ENCODE measurements at regions not wholly inside any gene's neighbourhood (a gene's known extent, or its start where the extent isn't known, plus 50 kb on each side); places are given as distances from the start of the nearest gene placed in this dataset.
A peak's percentile ranks its signal among the peaks of the same experiment; 100 is the strongest.

DNA sequence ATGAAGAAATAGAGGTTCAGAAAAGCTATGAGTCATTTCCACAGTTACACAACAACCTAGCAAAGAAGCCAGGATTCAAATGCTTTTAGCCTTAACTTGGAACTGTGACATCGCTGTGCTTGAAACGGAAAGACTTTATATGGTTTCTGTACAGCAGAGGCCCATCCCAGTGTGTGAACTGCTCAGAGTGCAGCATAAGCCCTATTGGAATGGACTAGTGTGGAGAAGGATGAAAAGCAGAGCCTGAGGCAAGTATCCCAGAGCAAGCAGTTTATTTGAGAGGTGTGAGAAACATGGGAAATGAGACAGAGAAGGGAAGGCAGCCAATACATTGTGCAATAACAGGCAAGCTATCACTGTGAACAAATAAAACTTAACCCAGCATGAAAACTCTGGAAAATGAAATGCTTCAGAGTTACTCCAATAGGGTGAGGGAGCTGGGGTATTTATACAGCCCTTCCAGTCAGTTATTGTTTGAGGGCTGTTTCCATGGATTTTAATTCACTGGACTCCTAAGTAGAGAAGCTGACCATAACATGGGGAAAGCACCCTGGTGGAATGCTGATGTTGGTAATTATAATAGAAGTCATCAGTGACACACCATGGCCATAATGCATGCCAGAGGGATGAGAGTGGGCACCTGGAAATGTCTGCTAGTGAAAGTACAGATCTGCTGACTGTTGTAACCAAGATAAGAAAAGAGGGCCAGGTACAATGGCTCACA is 254.0 kb upstream of the POU3F3 start:
- H3K36me3 ChIP-seq, result no peaks in the 10 kb centered on the region
- DNase-seq (no peak), ATAC-seq (peak; percentile 23)
- no peaks in the 10 kb centered on the region for H3K27me3 ChIP-seq
- intact Hi-C loops (cut with DNase I), result no loop called here
- H3K9me3 ChIP-seq, result peaks cover 0 to 18% of the 10 kb centered on the region in 2 donors
- TF ChIP-seq, protein P1, sequence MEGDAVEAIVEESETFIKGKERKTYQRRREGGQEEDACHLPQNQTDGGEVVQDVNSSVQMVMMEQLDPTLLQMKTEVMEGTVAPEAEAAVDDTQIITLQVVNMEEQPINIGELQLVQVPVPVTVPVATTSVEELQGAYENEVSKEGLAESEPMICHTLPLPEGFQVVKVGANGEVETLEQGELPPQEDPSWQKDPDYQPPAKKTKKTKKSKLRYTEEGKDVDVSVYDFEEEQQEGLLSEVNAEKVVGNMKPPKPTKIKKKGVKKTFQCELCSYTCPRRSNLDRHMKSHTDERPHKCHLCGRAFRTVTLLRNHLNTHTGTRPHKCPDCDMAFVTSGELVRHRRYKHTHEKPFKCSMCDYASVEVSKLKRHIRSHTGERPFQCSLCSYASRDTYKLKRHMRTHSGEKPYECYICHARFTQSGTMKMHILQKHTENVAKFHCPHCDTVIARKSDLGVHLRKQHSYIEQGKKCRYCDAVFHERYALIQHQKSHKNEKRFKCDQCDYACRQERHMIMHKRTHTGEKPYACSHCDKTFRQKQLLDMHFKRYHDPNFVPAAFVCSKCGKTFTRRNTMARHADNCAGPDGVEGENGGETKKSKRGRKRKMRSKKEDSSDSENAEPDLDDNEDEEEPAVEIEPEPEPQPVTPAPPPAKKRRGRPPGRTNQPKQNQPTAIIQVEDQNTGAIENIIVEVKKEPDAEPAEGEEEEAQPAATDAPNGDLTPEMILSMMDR (IDR thresholded peaks at IDR 0.05), result no peak
- H3K4me3 ChIP-seq, result no peak overlapping the region
- H3K4me1 ChIP-seq, result no peaks in the 10 kb centered on the region
- no peak overlapping the region for H3K27ac ChIP-seq

GRCh38 chr2:104606056-104606455 is 247.9 kb upstream of the POU3F3 start:
- H3K27ac ChIP-seq, result no peak overlapping the region
- H3K4me1 ChIP-seq, result no peaks in the 10 kb centered on the region
- intact Hi-C loops (cut with DNase I), result no loop called here
- H3K9me3 ChIP-seq, result peaks cover 0 to 18% of the 10 kb centered on the region in 2 donors
- no peak overlapping the region for H3K4me3 ChIP-seq
- H3K36me3 ChIP-seq, result no peaks in the 10 kb centered on the region
- TF ChIP-seq, protein P1 (IDR thresholded peaks at IDR 0.05), result no peak
- DNase-seq, result no peak
- no peak for ATAC-seq
- H3K27me3 ChIP-seq, result no peaks in the 10 kb centered on the region

- Histone ChIP-seq H3K27ac (no peak overlapping the region), H3K36me3 (no peaks in the 10 kb centered on the region), H3K4me1 (no peaks in the 10 kb centered on the region), H3K27me3 (no peaks in the 10 kb centered on the region), H3K9me3 (no peaks in the 10 kb centered on the region), H3K4me3 (no peak overlapping the region)
- TF ChIP-seq, protein P1 (IDR thresholded peaks at IDR 0.05), result no peak
- DNase-seq (no peak), ATAC-seq (no peak)
- intact Hi-C loops (cut with DNase I), result no loop called here
These were observed 237.1 kb upstream of the POU3F3 start for GRCh38 chr2:104616856-104617255.

DNA sequence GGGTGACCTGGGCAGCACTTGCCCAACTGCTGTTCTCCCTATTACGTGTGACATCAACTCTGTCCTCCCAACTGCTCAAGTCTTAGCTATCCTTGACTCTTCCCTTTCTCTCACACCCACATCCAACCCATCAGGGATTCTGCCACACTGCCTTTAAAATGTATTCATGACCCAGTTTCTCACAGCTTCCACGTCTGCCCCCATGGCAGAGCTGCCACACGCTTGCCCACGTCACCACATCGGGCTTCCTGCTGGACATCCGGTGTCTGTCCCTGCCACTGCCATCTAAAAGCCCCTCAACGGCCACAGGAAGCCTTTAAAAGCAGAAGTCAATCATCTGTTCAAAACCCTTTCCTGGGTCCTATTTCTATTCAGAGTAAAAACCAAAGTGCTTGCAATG is 233.1 kb upstream of the POU3F3 start:
- Histone ChIP-seq H3K27ac (no peak overlapping the region), H3K4me1 (no peaks in the 10 kb centered on the region), H3K27me3 (no peaks in the 10 kb centered on the region), H3K36me3 (no peaks in the 10 kb centered on the region), H3K9me3 (no peaks in the 10 kb centered on the region), H3K4me3 (no peak overlapping the region)
- TF ChIP-seq, protein P1 (IDR thresholded peaks at IDR 0.05), result no peak
- no peak for ATAC-seq
- intact Hi-C loops (cut with DNase I), result no loop called here
- no peak for DNase-seq

DNA sequence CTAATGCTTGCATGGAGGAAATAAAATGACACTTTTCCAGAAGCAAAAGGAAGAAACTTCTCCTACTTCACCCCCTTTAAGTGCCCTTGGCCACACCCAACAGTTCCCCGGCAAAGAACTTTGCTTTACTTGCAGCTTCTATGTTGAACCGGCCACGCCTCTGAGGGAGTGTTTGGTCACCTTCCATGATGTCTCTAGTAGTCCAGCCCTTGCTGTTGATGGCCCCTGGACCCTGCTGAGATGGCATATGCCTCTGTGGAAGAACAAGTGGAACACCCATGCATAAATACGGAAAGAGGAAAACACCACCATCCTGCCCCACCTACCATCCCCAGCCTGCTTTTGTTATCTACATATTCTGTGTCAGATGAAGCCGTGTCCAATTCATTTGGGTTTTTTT is 218.3 kb upstream of the POU3F3 start:
- Histone ChIP-seq H3K36me3 (no peaks in the 10 kb centered on the region), H3K4me1 (no peaks in the 10 kb centered on the region), H3K4me3 (no peak overlapping the region), H3K27ac (no peak overlapping the region), H3K27me3 (no peaks in the 10 kb centered on the region), H3K9me3 (no peaks in the 10 kb centered on the region)
- DNase-seq, result no peak
- TF ChIP-seq, protein P1 (IDR thresholded peaks at IDR 0.05), result no peak
- ATAC-seq, result no peak
- intact Hi-C loops (cut with DNase I), result no loop called here

All from left lung (tissue), 4 donors.